C4-2B (cell line): ENCODE measurements at regions not wholly inside any gene's neighbourhood (a gene's known extent, or its start where the extent isn't known, plus 50 kb on each side); places are given as distances from the start of the nearest gene placed in this dataset.
A peak's percentile ranks its signal among the peaks of the same experiment; 100 is the strongest.
"Not testable (repeated sequence)": the region's sequence is repeated elsewhere in the genome, so short reads cannot be mapped to it uniquely, and the experiment has no call there.

Experiments used
- H3K27ac ChIP-seq: fragments of 450-650 bp; 2 replicates; pipeline ENCODE4 v1.5.1; 2017

DNA sequence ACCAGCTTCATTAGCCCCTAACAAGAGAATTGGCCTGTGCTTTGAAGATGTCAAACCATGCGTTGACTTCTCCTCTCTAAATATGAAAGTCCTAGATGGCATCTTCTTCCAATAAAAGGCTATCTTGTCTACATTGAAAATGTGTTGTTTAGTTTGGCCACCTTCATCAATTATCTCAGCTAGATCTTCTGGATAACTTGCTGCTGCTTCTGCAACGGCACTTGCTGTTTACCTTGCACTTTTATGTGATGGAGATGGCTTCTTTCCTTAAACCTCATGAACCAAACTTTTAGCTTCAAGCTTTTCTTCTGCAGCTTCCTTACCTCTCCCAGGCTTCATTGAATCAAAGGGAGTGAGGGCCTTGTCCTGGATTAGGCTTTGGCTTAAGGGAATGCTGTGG lies 58.6 kb upstream of the CSNK1E start:
- not testable (repeated sequence) for H3K27ac ChIP-seq

- 0 out of 2 replicates have a peak overlapping the region, but pooled peaks have one; percentile 5 for H3K27ac ChIP-seq
These were observed 57.8 kb upstream of the CSNK1E start for GRCh38 chr22:38375005-38375404.

DNA sequence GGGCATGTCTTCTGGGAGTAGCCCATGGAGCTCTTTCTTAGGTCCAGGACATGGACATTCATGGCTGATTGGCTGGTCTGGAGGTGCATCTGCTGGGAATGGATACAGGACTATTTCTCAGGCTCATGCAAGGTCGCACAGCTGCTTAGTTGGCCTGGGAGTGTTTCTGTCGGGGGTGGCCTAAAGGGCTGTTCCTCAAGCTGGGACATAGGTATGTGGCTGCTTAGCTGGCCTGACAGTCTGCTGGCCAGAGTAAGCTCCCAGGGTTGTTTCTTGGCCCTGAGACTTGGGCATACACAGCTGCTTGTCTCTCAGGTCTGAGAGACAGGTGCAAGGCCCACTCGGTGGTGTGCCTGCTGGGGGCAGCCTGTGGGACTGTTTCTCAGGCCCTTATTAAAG lies 57.2 kb upstream of the CSNK1E start:
- H3K27ac ChIP-seq, result not testable (repeated sequence)

- not testable (repeated sequence) for H3K27ac ChIP-seq
These were observed 56.7 kb upstream of the CSNK1E start for GRCh38 chr22:38373783-38374432.

DNA sequence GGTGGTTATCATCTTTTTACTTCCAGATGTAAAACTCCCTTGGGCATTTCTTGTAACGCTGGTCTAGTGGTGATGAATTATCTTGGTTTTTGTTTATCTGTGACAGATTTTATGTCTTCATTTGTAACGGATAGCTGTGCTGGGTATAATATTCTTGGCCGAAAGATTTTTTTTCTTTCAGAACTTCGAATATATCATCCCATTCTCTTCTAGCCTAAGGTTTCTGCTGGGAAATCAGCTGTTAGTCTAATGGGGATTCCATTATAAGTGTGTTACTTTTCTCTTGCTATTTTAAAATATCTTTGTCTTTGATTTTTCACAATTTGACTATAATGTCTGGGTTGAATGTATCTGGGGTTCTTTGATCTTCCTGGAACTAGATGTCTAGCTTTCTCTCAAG lies 55.4 kb upstream of the CSNK1E start:
- H3K27ac ChIP-seq, result not testable (repeated sequence)

GRCh38 chr22:38370490-38370889 lies 53.3 kb upstream of the CSNK1E start:
- not testable (repeated sequence) for H3K27ac ChIP-seq

DNA sequence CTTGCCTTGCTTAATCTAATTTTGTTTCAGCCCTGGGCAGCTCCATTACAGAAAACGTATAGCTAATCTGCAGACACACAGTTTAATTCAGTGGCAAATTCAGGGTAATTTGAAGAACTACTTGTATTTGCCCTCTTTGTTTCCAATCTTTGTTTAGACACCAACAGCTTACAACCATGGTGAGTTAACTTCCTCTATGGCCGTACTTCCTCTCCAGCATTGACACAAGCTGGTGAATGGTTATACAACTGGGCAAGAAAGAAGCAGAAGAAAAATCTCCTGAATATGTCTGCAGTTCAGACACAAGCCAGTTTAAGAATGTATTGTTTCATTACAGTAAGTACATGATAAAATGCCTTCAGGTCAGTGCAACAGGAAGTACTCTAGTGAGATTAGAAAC lies 51.9 kb upstream of the CSNK1E start:
- H3K27ac ChIP-seq, result not testable (repeated sequence)
